H1 (cell line): ENCODE measurements at regions not wholly inside any gene's neighbourhood (a gene's known extent, or its start where the extent isn't known, plus 50 kb on each side); places are given as distances from the start of the nearest gene placed in this dataset.

ENCODE experiments used
- CTCF ChIA-PET: fragments of 300-600 bp; sonication (Branson Sonifier 250); formaldehyde crosslinking; loops from one replicate; lab custom pipeline; 2021; ENCODE audit not compliant: partially characterized antibody; lab: Charles Lee
- POLR2A ChIA-PET: fragments of 300-600 bp; sonication (Branson Sonifier 250); formaldehyde crosslinking; loops from one replicate; lab custom pipeline; 2021; ENCODE audit warnings: inconsistent platforms; ENCODE audit not compliant: partially characterized antibody; lab: Charles Lee
- DNase-seq, 2 experiments: peaks; one replicate each; pipeline versions ENCODE4 v3.0.0 to v3.0.0-alpha.2; 2010 to 2022; ENCODE audit warnings: low spot score in 2 of 2, low read depth in 1 of 2, mixed read lengths in 1 of 2
- FAIRE-seq: peaks from 2 replicates; lab custom pipeline; 2011; peaks lifted over from hg19 to GRCh38; lab: Jason Lieb, UNC
- H2AFZ ChIP-seq: 2 replicates; pipeline ENCODE4 v1.8.1; 2012; ENCODE audit warnings: low read length, inconsistent platforms
- H2AK5ac ChIP-seq: 2 replicates; pipeline ENCODE4 v1.6.1; 2013; ENCODE audit warnings: low read depth, low read length
- H2BK120ac ChIP-seq: replicated peaks from 2 replicates; pipeline ENCODE3; 2013; ENCODE audit warnings: low read depth, low read length, inconsistent platforms
- H2BK12ac ChIP-seq: 2 replicates; pipeline ENCODE4 v1.6.1; 2013; ENCODE audit warnings: low read depth, low read length
- H2BK15ac ChIP-seq: 2 replicates; pipeline ENCODE4 v1.6.1; 2013; ENCODE audit warnings: low read length
- H2BK20ac ChIP-seq: 2 replicates; pipeline ENCODE4 v1.6.1; 2013; ENCODE audit warnings: low read length
- H2BK5ac ChIP-seq: 2 replicates; pipeline ENCODE4 v1.6.1; 2013; ENCODE audit warnings: low read depth, low read length
- H3K14ac ChIP-seq: 2 replicates; pipeline ENCODE4 v1.6.1; 2013; ENCODE audit warnings: inconsistent platforms; ENCODE audit not compliant: insufficient read length
- H3K18ac ChIP-seq: 2 replicates; pipeline ENCODE4 v1.6.1; 2013; ENCODE audit warnings: low read length; ENCODE audit errors: extremely low read depth
- H3K23ac ChIP-seq: 2 replicates; pipeline ENCODE4 v1.6.1; 2013; ENCODE audit warnings: inconsistent platforms; ENCODE audit not compliant: insufficient read length
- H3K23me2 ChIP-seq: 2 replicates; pipeline ENCODE4 v1.6.1; 2013; ENCODE audit warnings: low read depth, low read length
- H3K27ac ChIP-seq: 2 replicates; pipeline ENCODE4 v1.6.1; 2011; ENCODE audit warnings: low read depth, low read length, inconsistent platforms
- H3K27me3 ChIP-seq, 4 experiments: replicated peaks in 1 of 4; 1 replicate in 1 of 4; 2 replicates in 3 of 4; pipeline versions ENCODE4 v1.6.1 to v1.8.1; 2011 to 2013; ENCODE audit warnings: low read length in 3 of 4, mild to moderate bottlenecking in 3 of 4, inconsistent platforms in 2 of 4, mixed read lengths in 2 of 4, moderate library complexity in 1 of 4; ENCODE audit not compliant: control insufficient read depth in 3 of 4, insufficient read depth in 3 of 4; ENCODE audit errors: extremely low read depth in 1 of 4
- H3K36me3 ChIP-seq, 4 experiments: 2 replicates each; pipeline versions ENCODE4 v1.6.1 to v1.8.1; 2011 to 2013; ENCODE audit warnings: mild to moderate bottlenecking in 4 of 4, low read length in 3 of 4, moderate library complexity in 2 of 4, control low read depth in 1 of 4, inconsistent platforms in 1 of 4; ENCODE audit not compliant: insufficient read depth in 4 of 4, control insufficient read depth in 2 of 4
- H3K4ac ChIP-seq: replicated peaks from 2 replicates; pipeline ENCODE3; 2013; ENCODE audit warnings: low read length, low read depth, mixed read lengths, inconsistent platforms; ENCODE audit not compliant: insufficient read length
- H3K4me1 ChIP-seq, 4 experiments: replicated peaks in 1 of 4; 1 replicate in 1 of 4; 2 replicates in 3 of 4; pipeline versions ENCODE4 v1.6.1 to v1.8.1; 2011 to 2013; ENCODE audit warnings: low read length in 3 of 4, inconsistent platforms in 2 of 4, mixed read lengths in 1 of 4; ENCODE audit not compliant: insufficient read depth in 4 of 4, control insufficient read depth in 3 of 4
- H3K4me2 ChIP-seq, 2 experiments: 2 replicates each; pipeline versions ENCODE4 v1.6.1 to v1.8.1; 2011 to 2013; ENCODE audit warnings: low read depth in 2 of 2, low read length in 2 of 2, control low read depth in 1 of 2, inconsistent platforms in 1 of 2, mild to moderate bottlenecking in 1 of 2; ENCODE audit not compliant: insufficient read depth in 1 of 2
- H3K4me3 ChIP-seq, 4 experiments: fragments of 200-600, 300-600 bp in 1 of 4; sonication (generic), shearing (Covaris generic), sonication (Bioruptor Twin) in 1 of 4; 2 replicates each; pipeline versions ENCODE4 v1.5.1 to v1.8.1; 2011 to 2016; ENCODE audit warnings: low read length in 4 of 4, low read depth in 3 of 4, control low read depth in 2 of 4, inconsistent platforms in 2 of 4, mild to moderate bottlenecking in 2 of 4, mixed read lengths in 1 of 4, moderate library complexity in 1 of 4; ENCODE audit not compliant: insufficient read depth in 2 of 4; ENCODE audit errors: extremely low read depth in 1 of 4
- H3K56ac ChIP-seq: replicated peaks from 2 replicates; pipeline ENCODE3; 2013; ENCODE audit warnings: low read depth, mild to moderate bottlenecking, mixed read lengths, low read length, inconsistent platforms; ENCODE audit not compliant: insufficient read length
- H3K79me1 ChIP-seq: 2 replicates; pipeline ENCODE4 v1.6.1; 2013; ENCODE audit warnings: low read depth, low read length, control low read depth
- H3K79me2 ChIP-seq, 2 experiments: 2 replicates each; pipeline versions ENCODE4 v1.6.1 to v1.8.1; 2012 to 2013; ENCODE audit warnings: low read length in 2 of 2, mild to moderate bottlenecking in 2 of 2, inconsistent platforms in 1 of 2; ENCODE audit not compliant: insufficient read depth in 2 of 2, control insufficient read depth in 1 of 2
- H3K9ac ChIP-seq, 4 experiments: replicated peaks in 1 of 4; 1 replicate in 1 of 4; 2 replicates in 3 of 4; pipeline versions ENCODE4 v1.6.1 to v1.8.1; 2011 to 2013; ENCODE audit warnings: low read depth in 3 of 4, low read length in 3 of 4, control low read depth in 2 of 4, mild to moderate bottlenecking in 2 of 4, moderate library complexity in 2 of 4, inconsistent platforms in 1 of 4; ENCODE audit errors: extremely low read depth in 1 of 4
- H3K9me3 ChIP-seq, 2 experiments: 2 replicates each; pipeline versions ENCODE4 v1.6.1 to v1.8.1; 2012 to 2013; ENCODE audit warnings: mild to moderate bottlenecking in 2 of 2, moderate library complexity in 2 of 2, control low read depth in 1 of 2, inconsistent platforms in 1 of 2, low read depth in 1 of 2, low read length in 1 of 2, mixed read lengths in 1 of 2; ENCODE audit not compliant: insufficient read depth in 2 of 2
- H4K20me1 ChIP-seq, 2 experiments: replicated peaks in 1 of 2; 2 replicates each; pipeline versions ENCODE3 to v1.8.1; 2011 to 2013; ENCODE audit warnings: inconsistent platforms in 2 of 2, low read length in 2 of 2, mild to moderate bottlenecking in 1 of 2; ENCODE audit not compliant: insufficient read depth in 2 of 2, control insufficient read depth in 1 of 2
- H4K5ac ChIP-seq: 2 replicates; pipeline ENCODE4 v1.6.1; 2013; ENCODE audit warnings: low read length, low read depth, mixed read lengths, inconsistent platforms; ENCODE audit not compliant: insufficient read length
- H4K8ac ChIP-seq: 2 replicates; pipeline ENCODE4 v1.8.0; 2013; ENCODE audit warnings: mild to moderate bottlenecking, moderate library complexity, low read length, inconsistent platforms; ENCODE audit not compliant: insufficient read depth; ENCODE audit errors: extremely low read depth
- H4K91ac ChIP-seq: replicated peaks from 2 replicates; pipeline ENCODE3; 2013; ENCODE audit warnings: low read length, mixed read lengths, inconsistent platforms; ENCODE audit not compliant: insufficient read length
- BCL11A ChIP-seq, 2 experiments: IDR thresholded peaks; one replicate each; pipeline ENCODE4 v1.6.1; 2011; ENCODE audit warnings: low read depth in 2 of 2, low read length in 2 of 2, mild to moderate bottlenecking in 2 of 2
- BRCA1 ChIP-seq: IDR thresholded peaks from 2 replicates; pipeline ENCODE4 v1.6.1; 2012; ENCODE audit warnings: low read depth, low read length, improper control_type of control experiment
- KDM5A ChIP-seq: fragments of 200-600 bp; IDR thresholded peaks from 2 replicates; pipeline ENCODE4 v1.7.1; 2012; ENCODE audit warnings: mild to moderate bottlenecking, low read length, inconsistent platforms, mixed read lengths
- PHF8 ChIP-seq: fragments of 200-600 bp; sonication (generic); conservative IDR thresholded peaks from 2 replicates; pipeline ENCODE4 v1.7.1; 2012; ENCODE audit warnings: low read depth, mild to moderate bottlenecking, inconsistent platforms, low read length, moderate library complexity
- SP4 ChIP-seq: IDR thresholded peaks from 2 replicates; pipeline ENCODE4 v1.6.1; 2012; ENCODE audit warnings: low read length, inconsistent platforms
- ZNF274 ChIP-seq: IDR thresholded peaks from 2 replicates; pipeline ENCODE4 v1.7.0; 2012; ENCODE audit warnings: low read length, borderline replicate concordance; ENCODE audit errors: extremely low read depth
- WGBS, 2 experiments: shearing (Covaris generic) in 1 of 2; methylation state at CpG; one replicate each; pipeline versions ENCODE4 v1.1.6 to v1.1.7; 2013 to 2015; ENCODE audit warnings: low lambda C conversion rate in 2 of 2, mixed read lengths in 2 of 2, inconsistent platforms in 1 of 2, low coverage in 1 of 2, missing lambda C conversion rate in 1 of 2; ENCODE audit not compliant: insufficient replicate concordance in 2 of 2, insufficient coverage in 1 of 2, insufficient read length in 1 of 2; ENCODE audit errors: extremely low coverage in 1 of 2, missing lambda C conversion rate in 1 of 2; 5-methylcytosine and 5-hydroxymethylcytosine counted together
- TF ChIP-seq, protein P1 (sequence below): IDR thresholded peaks from 2 replicates; pipeline ENCODE4 v1.6.1; 2011; ENCODE audit warnings: low read depth, mild to moderate bottlenecking, low read length; ENCODE audit not compliant: insufficient read depth

GRCh38 chr6:110033749-110034666 lies 55.9 kb downstream of the GPR6 start:
- ChIA-PET POLR2A (no interaction called here), CTCF (interaction anchor here (0.7 to 0.8 kb wide), 2 partner anchors 20 to 331 kb away, joined by 3 read pairs; no protein-coding TSS in a partner anchor)
- H2AK5ac ChIP-seq, result no peak overlapping the region
- H2BK5ac ChIP-seq, result no peak overlapping the region
- H3K4me2 ChIP-seq, result no peak overlapping the region
- H4K91ac ChIP-seq, result no peak overlapping the region
- H2BK20ac ChIP-seq, result no peak overlapping the region
- no peaks in the 10 kb centered on the region for H3K79me1 ChIP-seq
- H3K79me2 ChIP-seq, result no peaks in the 10 kb centered on the region
- 0 out of 2 replicates have a peak overlapping the region, but pooled peaks have one; percentile 41 for H2AFZ ChIP-seq
- no peak overlapping the region for H2BK15ac ChIP-seq
- H3K4ac ChIP-seq, result no peak overlapping the region
- no peaks in the 10 kb centered on the region for H4K20me1 ChIP-seq
- no peak overlapping the region for H3K18ac ChIP-seq
- no peaks in the 10 kb centered on the region for H3K23me2 ChIP-seq
- H2BK120ac ChIP-seq, result no peak overlapping the region
- no peak overlapping the region for H3K4me3 ChIP-seq
- H3K14ac ChIP-seq, result no peak overlapping the region
- no peak overlapping the region for H3K23ac ChIP-seq
- H4K5ac ChIP-seq, result no peak overlapping the region
- no peak overlapping the region for H3K56ac ChIP-seq
- H4K8ac ChIP-seq, result peak overlapping the region; percentile 74; the same call in 1 of the 2 replicates
- no peak for FAIRE-seq
- no peak overlapping the region for H3K9ac ChIP-seq
- H3K9me3 ChIP-seq, result no peaks in the 10 kb centered on the region
- H3K27ac ChIP-seq, result no peak overlapping the region
- no peak for DNase-seq
- no peaks in the 10 kb centered on the region for H3K4me1 ChIP-seq
- 85% methylated on average over 10 of the region's 10 CpGs; no CpG with 5 or more reads in 1 of the 2 experiments for WGBS, 2 experiments
- H3K27me3 ChIP-seq, result no peaks in the 10 kb centered on the region; a peak in 1 of 7 replicates
- no peaks in the 10 kb centered on the region for H3K36me3 ChIP-seq
- H2BK12ac ChIP-seq, result 0 out of 2 replicates have a peak overlapping the region, but pooled peaks have one; percentile 46
- TF ChIP-seq BCL11A (IDR thresholded peaks at IDR 0.05; ENCODE audit: low read depth in 2 of 2, low read length in 2 of 2) (no peak), KDM5A (no peak), SP4 (no peak), BRCA1 (no peak), PHF8 (no peak), ZNF274 (no peak)
- TF ChIP-seq, protein P1, sequence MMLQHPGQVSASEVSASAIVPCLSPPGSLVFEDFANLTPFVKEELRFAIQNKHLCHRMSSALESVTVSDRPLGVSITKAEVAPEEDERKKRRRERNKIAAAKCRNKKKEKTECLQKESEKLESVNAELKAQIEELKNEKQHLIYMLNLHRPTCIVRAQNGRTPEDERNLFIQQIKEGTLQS, result no peak
